SU-DHL-6 (cell line): ENCODE measurements at regions not wholly inside any gene's neighbourhood (a gene's known extent, or its start where the extent isn't known, plus 50 kb on each side); places are given as distances from the start of the nearest gene placed in this dataset.

Experiments used
- CTCF ChIP-seq: fragments of 200-600 bp; sonication (generic); IDR thresholded peaks from one replicate; pipeline ENCODE4 v1.5.1; 2017; ENCODE audit warnings: antibody characterized with exemption, mild to moderate bottlenecking, low read length, moderate library complexity; ENCODE audit not compliant: insufficient read depth, poor library complexity, severe bottlenecking
- EZH2phosphoT487 ChIP-seq: fragments of 200-600 bp; sonication (generic), shearing (Covaris generic); conservative IDR thresholded peaks from 2 replicates; pipeline ENCODE4 v1.6.1; 2018; ENCODE audit warnings: mild to moderate bottlenecking, antibody characterized with exemption, low read length, moderate library complexity, mixed read lengths

- TF ChIP-seq CTCF = no peak
- TF ChIP-seq EZH2phosphoT487 = no peak
These were observed 78.6 kb downstream of the LINC00237 start for GRCh38 chr20:21027569-21027968.
